ENCODE measurements at regions not wholly inside any gene's neighbourhood (a gene's known extent, or its start where the extent isn't known, plus 50 kb on each side); places are given as distances from the start of the nearest gene placed in this dataset.
A peak's percentile ranks its signal among the peaks of the same experiment; 100 is the strongest.

DNA sequence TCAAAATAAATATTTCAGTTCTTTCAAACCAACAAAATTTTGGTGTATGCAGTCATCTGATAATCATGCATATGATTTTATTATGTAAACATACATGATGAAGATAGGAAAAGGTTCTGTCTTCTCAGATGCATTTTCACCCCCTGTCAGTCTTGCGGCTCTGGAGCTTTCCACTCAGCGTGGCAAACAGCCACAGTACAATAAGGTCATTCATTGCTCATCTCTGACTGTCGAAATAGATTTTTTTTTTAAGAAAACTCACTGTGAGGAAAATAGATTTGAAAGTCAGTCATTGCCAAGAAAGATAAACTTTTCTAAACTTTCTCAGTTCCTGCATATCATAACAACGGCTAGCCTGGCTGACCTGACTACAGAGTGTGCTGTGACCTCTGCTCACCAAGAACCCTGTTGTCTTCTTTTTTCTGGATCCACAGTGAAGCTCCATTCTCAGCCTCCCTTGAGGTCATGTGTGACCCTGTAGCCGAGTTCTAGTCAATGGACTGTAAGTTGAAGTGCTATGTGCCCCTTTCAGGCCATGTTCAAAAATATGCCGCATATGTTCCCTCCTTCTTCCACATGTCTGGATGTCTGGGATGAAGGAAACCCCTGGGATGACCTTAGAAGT lies 519.6 kb downstream of the KLF5 start:
- H3K4me3 ChIP-seq (ENCODE audit: low read depth, low read length), result no peak overlapping the region

DNA sequence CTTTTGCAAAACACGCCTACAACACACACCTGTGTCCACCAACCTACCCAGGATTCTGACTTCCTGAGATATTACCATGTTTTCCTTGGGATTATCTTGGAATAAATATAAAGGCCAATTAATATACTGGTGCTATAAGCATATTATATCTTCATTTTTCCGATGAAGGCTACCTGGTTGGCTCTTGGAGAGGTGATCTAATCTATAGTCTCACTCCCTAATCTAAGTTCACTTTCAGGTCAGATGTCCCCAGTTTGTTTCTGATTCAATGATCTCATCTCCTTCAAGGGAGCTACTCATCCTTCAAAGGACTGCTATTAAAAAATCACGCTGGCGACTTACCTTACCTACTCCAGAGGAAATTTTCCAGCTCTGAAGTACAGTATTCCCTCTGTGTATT lies 517.5 kb downstream of the KLF5 start:
- H3K27me3 ChIP-seq (ENCODE audit: control insufficient read depth, insufficient read depth, low read length), result no peaks in the 10 kb centered on the region
- no peaks in the 10 kb centered on the region for H3K36me3 ChIP-seq (ENCODE audit: control insufficient read depth, insufficient read depth, low read length)
- no peak overlapping the region for H3K4me3 ChIP-seq (ENCODE audit: low read depth, low read length)
- DNase-seq (ENCODE audit: low read depth), result no peak
- TF ChIP-seq, protein P1, sequence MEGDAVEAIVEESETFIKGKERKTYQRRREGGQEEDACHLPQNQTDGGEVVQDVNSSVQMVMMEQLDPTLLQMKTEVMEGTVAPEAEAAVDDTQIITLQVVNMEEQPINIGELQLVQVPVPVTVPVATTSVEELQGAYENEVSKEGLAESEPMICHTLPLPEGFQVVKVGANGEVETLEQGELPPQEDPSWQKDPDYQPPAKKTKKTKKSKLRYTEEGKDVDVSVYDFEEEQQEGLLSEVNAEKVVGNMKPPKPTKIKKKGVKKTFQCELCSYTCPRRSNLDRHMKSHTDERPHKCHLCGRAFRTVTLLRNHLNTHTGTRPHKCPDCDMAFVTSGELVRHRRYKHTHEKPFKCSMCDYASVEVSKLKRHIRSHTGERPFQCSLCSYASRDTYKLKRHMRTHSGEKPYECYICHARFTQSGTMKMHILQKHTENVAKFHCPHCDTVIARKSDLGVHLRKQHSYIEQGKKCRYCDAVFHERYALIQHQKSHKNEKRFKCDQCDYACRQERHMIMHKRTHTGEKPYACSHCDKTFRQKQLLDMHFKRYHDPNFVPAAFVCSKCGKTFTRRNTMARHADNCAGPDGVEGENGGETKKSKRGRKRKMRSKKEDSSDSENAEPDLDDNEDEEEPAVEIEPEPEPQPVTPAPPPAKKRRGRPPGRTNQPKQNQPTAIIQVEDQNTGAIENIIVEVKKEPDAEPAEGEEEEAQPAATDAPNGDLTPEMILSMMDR (IDR thresholded peaks at IDR 0.05; ENCODE audit: insufficient read depth, low read length, poor library complexity, severe bottlenecking), result no peak

More for the DNA sequence above, 519.6 kb downstream of the KLF5 start:
- TF ChIP-seq, protein P1 (IDR thresholded peaks at IDR 0.05; ENCODE audit: insufficient read depth, low read length, poor library complexity, severe bottlenecking), result no peak
- no peaks in the 10 kb centered on the region for H3K27me3 ChIP-seq (ENCODE audit: control insufficient read depth, insufficient read depth, low read length)
- DNase-seq (ENCODE audit: low read depth), result no peak
- H3K36me3 ChIP-seq (ENCODE audit: control insufficient read depth, insufficient read depth, low read length), result no peaks in the 10 kb centered on the region

DNA sequence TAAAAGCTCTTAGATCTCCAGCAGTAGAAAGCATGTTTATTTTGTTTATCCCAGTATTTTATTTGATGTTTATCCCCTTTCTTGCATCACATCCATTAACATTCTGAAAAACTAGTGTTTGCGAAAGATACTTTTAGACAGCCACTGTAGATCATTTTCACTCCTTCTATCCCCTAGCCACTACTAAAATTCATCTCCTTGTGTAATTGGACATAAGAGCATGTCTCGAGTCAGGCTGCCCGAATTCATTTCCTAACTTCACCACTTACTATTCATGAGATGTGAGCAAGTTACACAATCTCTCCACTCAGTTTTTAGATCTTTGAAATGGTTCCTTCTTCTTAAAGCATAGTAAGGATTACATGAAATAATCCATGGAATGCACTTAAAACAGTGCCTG lies 514.0 kb downstream of the KLF5 start:
- TF ChIP-seq, protein P1 (IDR thresholded peaks at IDR 0.05; ENCODE audit: insufficient read depth, low read length, poor library complexity, severe bottlenecking), result no peak
- H3K27me3 ChIP-seq (ENCODE audit: control insufficient read depth, insufficient read depth, low read length), result no peaks in the 10 kb centered on the region
- no peak overlapping the region for H3K4me3 ChIP-seq (ENCODE audit: low read depth, low read length)
- no peak for DNase-seq (ENCODE audit: low read depth)
- no peaks in the 10 kb centered on the region for H3K36me3 ChIP-seq (ENCODE audit: control insufficient read depth, insufficient read depth, low read length)

DNA sequence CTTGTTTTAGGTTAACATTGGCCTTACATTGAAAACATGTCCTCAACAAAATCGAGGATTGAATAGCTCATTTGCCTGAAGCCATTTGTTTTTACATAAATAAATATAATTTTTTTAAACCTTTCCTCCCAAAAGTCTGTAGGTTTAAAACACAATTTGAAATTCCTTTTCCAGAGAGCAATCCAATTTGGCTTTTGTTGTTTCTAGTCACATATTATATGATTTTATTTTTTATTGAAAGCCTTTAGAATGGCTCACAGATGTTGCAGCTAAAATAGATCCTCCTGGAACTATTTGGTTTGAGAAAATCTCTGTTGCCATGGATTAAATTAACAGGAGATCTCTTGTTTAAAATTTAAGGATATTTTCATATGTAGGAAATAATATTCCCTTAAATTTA lies 512.6 kb downstream of the KLF5 start:
- Histone ChIP-seq H3K27me3 (ENCODE audit: control insufficient read depth, insufficient read depth, low read length) (no peaks in the 10 kb centered on the region), H3K4me3 (ENCODE audit: low read depth, low read length) (no peak overlapping the region), H3K36me3 (ENCODE audit: control insufficient read depth, insufficient read depth, low read length) (no peaks in the 10 kb centered on the region)
- DNase-seq (ENCODE audit: low read depth), result no peak
- TF ChIP-seq, protein P1 (IDR thresholded peaks at IDR 0.05; ENCODE audit: insufficient read depth, low read length, poor library complexity, severe bottlenecking), result no peak

DNA sequence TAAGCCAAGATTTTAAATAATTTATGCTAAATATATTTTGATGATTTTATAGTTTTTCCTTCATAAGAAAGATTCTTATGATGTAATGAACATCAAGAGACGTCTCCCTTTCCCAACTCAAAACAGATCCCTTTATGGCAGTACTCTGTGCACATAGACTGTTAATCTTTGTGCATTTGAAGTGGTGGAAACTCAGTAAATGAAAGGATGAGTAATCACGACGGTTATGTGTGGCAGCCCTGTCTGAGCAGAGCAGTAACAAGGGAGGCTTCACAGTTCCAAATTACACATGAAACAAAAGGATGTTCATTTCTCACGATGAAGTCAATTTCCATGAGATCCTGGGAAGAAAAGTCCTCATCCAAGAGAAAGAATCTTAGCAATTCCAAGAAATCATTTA lies 498.1 kb downstream of the KLF5 start:
- peak; percentile 1 for DNase-seq (ENCODE audit: low read depth)
- Histone ChIP-seq H3K27me3 (ENCODE audit: control insufficient read depth, insufficient read depth, low read length) (no peaks in the 10 kb centered on the region), H3K4me3 (ENCODE audit: low read depth, low read length) (no peak overlapping the region), H3K36me3 (ENCODE audit: control insufficient read depth, insufficient read depth, low read length) (no peaks in the 10 kb centered on the region)
- TF ChIP-seq, protein P1 (IDR thresholded peaks at IDR 0.05; ENCODE audit: insufficient read depth, low read length, poor library complexity, severe bottlenecking), result no peak

DNA sequence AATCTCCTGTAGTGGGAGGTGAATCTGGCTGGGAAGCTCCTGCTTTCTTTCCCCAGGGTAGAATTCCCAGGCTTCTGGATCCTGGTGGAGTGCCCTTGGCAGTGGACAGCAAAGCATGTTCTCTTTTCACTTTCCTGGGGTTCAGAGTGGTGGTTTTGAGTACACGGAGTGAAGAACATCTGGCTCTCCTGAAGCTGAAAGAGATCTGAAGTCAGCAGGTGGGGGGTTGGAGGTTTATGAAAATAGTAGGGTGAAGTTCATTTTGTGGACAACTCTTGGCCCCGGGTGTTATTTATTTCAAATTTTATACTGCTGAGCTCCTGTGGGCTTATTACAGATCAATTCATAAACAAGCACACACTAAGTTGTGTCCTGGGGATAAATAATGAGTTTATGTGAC lies 497.3 kb downstream of the KLF5 start:
- no peak overlapping the region for H3K4me3 ChIP-seq (ENCODE audit: low read depth, low read length)
- TF ChIP-seq, protein P1 (IDR thresholded peaks at IDR 0.05; ENCODE audit: insufficient read depth, low read length, poor library complexity, severe bottlenecking), result no peak
- no peaks in the 10 kb centered on the region for H3K27me3 ChIP-seq (ENCODE audit: control insufficient read depth, insufficient read depth, low read length)
- H3K36me3 ChIP-seq (ENCODE audit: control insufficient read depth, insufficient read depth, low read length), result no peaks in the 10 kb centered on the region
- no peak for DNase-seq (ENCODE audit: low read depth)

Measured in kidney epithelial cell (primary cell).